Endothelial cell (in vitro differentiated cells): ENCODE measurements at regions not wholly inside any gene's neighbourhood (a gene's known extent, or its start where the extent isn't known, plus 50 kb on each side); places are given as distances from the start of the nearest gene placed in this dataset.

Experiments
- DNase-seq: peaks from one replicate; pipeline ENCODE4 v3.0.0; 2021; ENCODE audit warnings: low spot score
- H3K27ac Mint-ChIP-seq: one replicate; pipeline ENCODE4 v1.8.0; 2021; ENCODE audit warnings: mixed read lengths, inconsistent platforms; ENCODE audit not compliant: unreplicated experiment
- H3K27me3 Mint-ChIP-seq: one replicate; pipeline ENCODE4 v1.8.0; 2021; ENCODE audit warnings: mild to moderate bottlenecking, moderate library complexity, mixed read lengths, inconsistent platforms; ENCODE audit not compliant: unreplicated experiment
- H3K36me3 Mint-ChIP-seq: one replicate; pipeline ENCODE4 v1.8.0; 2021; ENCODE audit warnings: mild to moderate bottlenecking, low read depth, mixed read lengths, inconsistent platforms; ENCODE audit not compliant: unreplicated experiment
- H3K4me1 Mint-ChIP-seq: one replicate; pipeline ENCODE4 v1.8.0; 2021; ENCODE audit warnings: mild to moderate bottlenecking, mixed read lengths, inconsistent platforms; ENCODE audit not compliant: unreplicated experiment
- H3K4me3 Mint-ChIP-seq: one replicate; pipeline ENCODE4 v1.8.0; 2021; ENCODE audit warnings: mild to moderate bottlenecking, mixed read lengths, inconsistent platforms; ENCODE audit not compliant: unreplicated experiment
- H3K9me3 Mint-ChIP-seq: one replicate; pipeline ENCODE4 v1.8.0; 2021; ENCODE audit warnings: mixed read lengths, inconsistent platforms; ENCODE audit not compliant: unreplicated experiment
- TF ChIP-seq, protein P1 (sequence below): fragments of 200-600 bp; sonication (generic); IDR thresholded peaks from one replicate; pipeline ENCODE4 v1.5.0; 2021; ENCODE audit warnings: antibody characterized with exemption; ENCODE audit not compliant: unreplicated experiment

DNA sequence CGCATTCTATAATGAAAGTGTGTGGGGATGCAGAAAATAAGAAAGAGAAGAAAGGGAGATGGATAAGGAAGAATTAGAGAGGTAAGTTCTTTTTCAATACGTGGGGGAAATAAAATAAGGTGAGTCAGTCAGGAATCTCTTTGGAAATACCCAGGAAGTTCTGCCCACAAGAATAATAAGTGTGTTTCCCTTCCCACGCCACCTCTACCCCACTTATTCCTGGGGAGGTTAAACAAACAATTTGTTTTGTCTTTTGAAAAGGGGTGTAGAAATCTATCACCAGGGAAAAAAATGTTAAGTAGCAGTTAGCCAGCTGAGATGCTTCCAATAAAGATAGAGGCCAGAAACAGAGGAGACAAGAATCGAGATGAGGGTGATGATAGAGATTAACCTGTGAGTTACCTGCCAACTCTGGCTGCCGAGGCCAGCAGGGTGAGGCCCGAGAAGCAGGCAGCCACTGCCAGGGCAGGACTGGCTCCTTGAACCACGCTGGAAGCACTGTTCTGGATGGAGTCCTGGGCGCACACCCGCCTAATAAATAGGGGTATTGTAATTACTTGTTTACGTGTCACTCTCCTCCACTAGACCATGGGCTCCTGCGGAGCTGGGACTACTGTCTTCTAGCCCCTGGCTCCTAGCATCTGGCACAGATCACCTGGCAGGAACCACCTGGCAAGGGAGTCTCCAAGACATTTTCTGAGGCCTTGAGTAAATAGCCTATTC, 191.3 kb downstream of the FGFR2 start:
- no peak for DNase-seq
- Mint-ChIP-seq H3K27ac (peak overlapping the region; percentile 88), H3K4me1 (peaks cover 36% of the 10 kb centered on the region), H3K36me3 (no peaks in the 10 kb centered on the region), H3K9me3 (no peaks in the 10 kb centered on the region), H3K4me3 (no peak overlapping the region), H3K27me3 (peaks cover 10% of the 10 kb centered on the region)
- TF ChIP-seq, protein P1, sequence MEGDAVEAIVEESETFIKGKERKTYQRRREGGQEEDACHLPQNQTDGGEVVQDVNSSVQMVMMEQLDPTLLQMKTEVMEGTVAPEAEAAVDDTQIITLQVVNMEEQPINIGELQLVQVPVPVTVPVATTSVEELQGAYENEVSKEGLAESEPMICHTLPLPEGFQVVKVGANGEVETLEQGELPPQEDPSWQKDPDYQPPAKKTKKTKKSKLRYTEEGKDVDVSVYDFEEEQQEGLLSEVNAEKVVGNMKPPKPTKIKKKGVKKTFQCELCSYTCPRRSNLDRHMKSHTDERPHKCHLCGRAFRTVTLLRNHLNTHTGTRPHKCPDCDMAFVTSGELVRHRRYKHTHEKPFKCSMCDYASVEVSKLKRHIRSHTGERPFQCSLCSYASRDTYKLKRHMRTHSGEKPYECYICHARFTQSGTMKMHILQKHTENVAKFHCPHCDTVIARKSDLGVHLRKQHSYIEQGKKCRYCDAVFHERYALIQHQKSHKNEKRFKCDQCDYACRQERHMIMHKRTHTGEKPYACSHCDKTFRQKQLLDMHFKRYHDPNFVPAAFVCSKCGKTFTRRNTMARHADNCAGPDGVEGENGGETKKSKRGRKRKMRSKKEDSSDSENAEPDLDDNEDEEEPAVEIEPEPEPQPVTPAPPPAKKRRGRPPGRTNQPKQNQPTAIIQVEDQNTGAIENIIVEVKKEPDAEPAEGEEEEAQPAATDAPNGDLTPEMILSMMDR: no peak

GRCh38 chr10:121409466-121410104, 188.7 kb downstream of the FGFR2 start:
- Mint-ChIP-seq H3K9me3 (no peaks in the 10 kb centered on the region), H3K36me3 (no peaks in the 10 kb centered on the region), H3K27me3 (peaks cover 8% of the 10 kb centered on the region), H3K4me3 (no peak overlapping the region), H3K27ac (no peak overlapping the region), H3K4me1 (peaks cover 36% of the 10 kb centered on the region)
- TF ChIP-seq, protein P1: no peak
- DNase-seq: no peak

GRCh38 chr10:121411004-121411403, 187.2 kb downstream of the FGFR2 start:
- Mint-ChIP-seq H3K27me3 (peaks cover 8% of the 10 kb centered on the region), H3K4me1 (peaks cover 29% of the 10 kb centered on the region), H3K27ac (no peak overlapping the region), H3K36me3 (no peaks in the 10 kb centered on the region), H3K4me3 (no peak overlapping the region), H3K9me3 (no peaks in the 10 kb centered on the region)
- TF ChIP-seq, protein P1: no peak
- DNase-seq: no peak

- Mint-ChIP-seq H3K4me3 (no peak overlapping the region), H3K36me3 (no peaks in the 10 kb centered on the region), H3K27me3 (peaks cover 7% of the 10 kb centered on the region), H3K9me3 (no peaks in the 10 kb centered on the region), H3K27ac (no peak overlapping the region), H3K4me1 (peaks cover 8% of the 10 kb centered on the region)
- TF ChIP-seq, protein P1: no peak
- no peak for DNase-seq
These were observed 184.3 kb downstream of the FGFR2 start for GRCh38 chr10:121413951-121414350.

DNA sequence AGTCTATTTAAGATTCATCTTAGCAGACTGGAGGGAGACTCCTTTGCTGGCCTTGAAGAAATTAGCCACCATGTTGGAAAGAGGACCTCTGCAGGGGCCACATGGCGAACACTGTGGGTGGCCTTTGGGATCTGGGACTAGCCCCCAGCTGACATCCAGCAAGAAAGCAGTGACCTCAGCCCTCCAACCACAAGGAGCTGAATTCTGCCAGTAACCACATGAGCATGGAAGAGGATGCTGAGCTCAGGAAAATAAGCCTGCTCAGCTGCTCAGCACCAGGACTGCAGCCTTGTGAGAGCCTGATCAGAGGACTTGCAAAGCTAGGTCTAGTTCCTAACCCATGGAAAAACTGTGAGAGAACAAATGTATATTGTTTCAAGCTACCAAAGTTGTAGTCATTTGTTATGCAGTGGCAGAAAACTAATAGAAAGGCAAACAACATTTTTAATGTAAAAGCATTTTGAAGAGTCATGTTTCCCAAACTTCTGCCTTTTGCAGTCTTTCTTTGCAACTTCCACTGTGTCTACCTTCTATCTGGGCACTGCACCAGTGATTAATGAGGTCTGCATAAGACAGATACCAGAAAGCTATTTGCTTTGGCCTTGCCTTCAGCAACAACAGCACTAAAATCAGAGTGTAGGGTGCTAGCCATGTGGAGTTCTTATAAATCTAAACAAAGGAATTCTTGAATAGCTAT, 183.7 kb downstream of the FGFR2 start:
- Mint-ChIP-seq H3K4me1 (peaks cover 8% of the 10 kb centered on the region), H3K27ac (no peak overlapping the region), H3K9me3 (no peaks in the 10 kb centered on the region), H3K4me3 (no peak overlapping the region), H3K27me3 (peaks cover 8% of the 10 kb centered on the region), H3K36me3 (no peaks in the 10 kb centered on the region)
- TF ChIP-seq, protein P1: no peak
- no peak for DNase-seq
